SK-N-SH (cell line): ENCODE measurements at regions not wholly inside any gene's neighbourhood (a gene's known extent, or its start where the extent isn't known, plus 50 kb on each side); places are given as distances from the start of the nearest gene placed in this dataset.

Experiments
- CTCF ChIA-PET: fragments of 300-600, 350-600 bp; formaldehyde crosslinking; extraction: SDS; loops from one replicate; lab custom pipeline; 2021; lab: Yijun Ruan, JAX
- POLR2A ChIA-PET: fragments of 350-600 bp; sonication (Branson Sonifier 250); formaldehyde crosslinking; extraction: SDS; loops from one replicate; lab custom pipeline; 2020; ENCODE audit warnings: antibody characterized with exemption, inconsistent platforms; lab: Yijun Ruan, JAX
- DNase-seq: peaks from one replicate; pipeline ENCODE4 v3.0.0; 2012
- H2AFZ ChIP-seq: fragments of 200-600 bp; sonication (generic); 2 replicates; pipeline ENCODE4 v1.8.1; 2016; ENCODE audit warnings: antibody characterized with exemption, mild to moderate bottlenecking, low read depth
- H3F3A ChIP-seq: fragments of 200-600 bp; sonication (generic); replicated peaks from 2 replicates; pipeline ENCODE3; 2016; ENCODE audit warnings: antibody characterized with exemption, mild to moderate bottlenecking; ENCODE audit not compliant: insufficient read depth
- H3K27ac ChIP-seq, 2 experiments: fragments of 200-500 bp in 1 of 2; fragments of 200-600 bp in 1 of 2; sonication (Bioruptor generic) in 1 of 2; sonication (generic), shearing (Covaris generic) in 1 of 2; 2 replicates each; pipeline versions ENCODE4 v1.5.1 to v1.6.1; 2014 to 2016; ENCODE audit warnings: low read depth in 2 of 2, inconsistent platforms in 1 of 2, low read length in 1 of 2, mild to moderate bottlenecking in 1 of 2, mixed read lengths in 1 of 2
- H3K27me3 ChIP-seq: fragments of 200-600 bp; sonication (generic), shearing (Covaris generic); 2 replicates; pipeline ENCODE4 v1.6.1; 2016; ENCODE audit warnings: mixed run types; ENCODE audit not compliant: insufficient read depth
- H3K36me3 ChIP-seq, 2 experiments: fragments of 200-500 bp in 1 of 2; fragments of 200-600 bp in 1 of 2; sonication (Bioruptor generic) in 1 of 2; sonication (generic) in 1 of 2; replicated peaks in 1 of 2; 2 replicates each; pipeline versions ENCODE3 to v1.5.1; 2014 to 2016; ENCODE audit warnings: low read length in 1 of 2, mild to moderate bottlenecking in 1 of 2; ENCODE audit not compliant: insufficient read depth in 2 of 2, control insufficient read depth in 1 of 2
- H3K4me1 ChIP-seq, 2 experiments: fragments of 200-500 bp in 1 of 2; fragments of 200-600 bp in 1 of 2; sonication (Bioruptor generic) in 1 of 2; sonication (generic), shearing (Covaris generic) in 1 of 2; 2 replicates each; pipeline versions ENCODE4 v1.5.1 to v1.6.1; 2014 to 2016; ENCODE audit warnings: low read depth in 1 of 2, low read length in 1 of 2, mixed run types in 1 of 2; ENCODE audit not compliant: insufficient read depth in 2 of 2, control insufficient read depth in 1 of 2
- H3K4me2 ChIP-seq: fragments of 200-600 bp; sonication (generic), shearing (Covaris generic); 2 replicates; pipeline ENCODE4 v1.6.1; 2017; ENCODE audit warnings: mixed run types
- H3K4me3 ChIP-seq, 2 experiments: fragments of 200-500 bp in 1 of 2; fragments of 200-600 bp in 1 of 2; sonication (Bioruptor generic) in 1 of 2; sonication (generic), shearing (Covaris generic) in 1 of 2; 2 replicates each; pipeline versions ENCODE4 v1.5.1 to v1.8.1; 2014 to 2016; ENCODE audit warnings: low read depth in 2 of 2, inconsistent platforms in 1 of 2, low read length in 1 of 2, mild to moderate bottlenecking in 1 of 2, mixed read lengths in 1 of 2, moderate library complexity in 1 of 2
- H3K79me2 ChIP-seq: fragments of 200-600 bp; sonication (generic); 2 replicates; pipeline ENCODE4 v1.8.1; 2017; ENCODE audit warnings: mild to moderate bottlenecking; ENCODE audit not compliant: insufficient read depth
- H3K9ac ChIP-seq: fragments of 200-600 bp; sonication (generic); 2 replicates; pipeline ENCODE4 v1.6.1; 2017; ENCODE audit warnings: mixed run types
- H3K9me2 ChIP-seq: fragments of 200-600 bp; sonication (generic); 2 replicates; pipeline ENCODE4 v1.6.1; 2017; ENCODE audit warnings: mixed run types
- H3K9me3 ChIP-seq: fragments of 200-600 bp; sonication (generic); 2 replicates; pipeline ENCODE4 v1.6.1; 2017; ENCODE audit warnings: mixed run types, mild to moderate bottlenecking, moderate library complexity
- H4K20me1 ChIP-seq: fragments of 200-600 bp; sonication (generic); 2 replicates; pipeline ENCODE4 v1.6.1; 2017; ENCODE audit warnings: mild to moderate bottlenecking, mixed run types; ENCODE audit not compliant: insufficient read depth
- CHD2 ChIP-seq: fragments of 150-350 bp; IDR thresholded peaks from 2 replicates; pipeline ENCODE4 v1.6.1; 2018; ENCODE audit warnings: low read length; ENCODE audit not compliant: partially characterized antibody
- ELF1 ChIP-seq: IDR thresholded peaks from 2 replicates; pipeline ENCODE4 v1.4.0; 2012
- EZH2phosphoT487 ChIP-seq: fragments of 200-600 bp; sonication (generic); IDR thresholded peaks from 2 replicates; pipeline ENCODE4 v1.6.1; 2017; ENCODE audit warnings: low read depth, mixed run types, mild to moderate bottlenecking, antibody characterized with exemption, moderate library complexity, borderline replicate concordance
- FOSL2 ChIP-seq: IDR thresholded peaks from 2 replicates; pipeline ENCODE4 v1.4.0; 2012; ENCODE audit warnings: low read depth, mild to moderate bottlenecking, moderate library complexity, borderline replicate concordance
- FOXJ3 ChIP-seq: sonication (generic); formaldehyde crosslinking; IDR thresholded peaks from 2 replicates; pipeline ENCODE4 v1.5.1; 2020; ENCODE audit warnings: mild to moderate bottlenecking, missing genetic modification reagents
- FOXM1 ChIP-seq: IDR thresholded peaks from 2 replicates; pipeline ENCODE4 v1.4.0; 2012; ENCODE audit warnings: low read depth, mild to moderate bottlenecking
- GATA2 ChIP-seq: sonication (generic); formaldehyde crosslinking; IDR thresholded peaks from 2 replicates; pipeline ENCODE4 v1.5.0; 2020; ENCODE audit warnings: mild to moderate bottlenecking, missing genetic modification reagents
- JUND ChIP-seq: IDR thresholded peaks from 2 replicates; pipeline ENCODE4 v1.4.0; 2012
- MAX ChIP-seq: IDR thresholded peaks from 2 replicates; pipeline ENCODE4 v1.4.0; 2012; ENCODE audit warnings: low read depth
- MEF2A ChIP-seq: IDR thresholded peaks from 2 replicates; pipeline ENCODE4 v1.4.0; 2012; ENCODE audit warnings: low read depth, borderline replicate concordance
- MXI1 ChIP-seq: IDR thresholded peaks from 2 replicates; pipeline ENCODE4 v1.6.1; 2012; ENCODE audit warnings: mild to moderate bottlenecking, low read depth, low read length, improper control_type of control experiment
- NFIC ChIP-seq: IDR thresholded peaks from 2 replicates; pipeline ENCODE4 v1.4.0; 2012; ENCODE audit warnings: borderline replicate concordance
- POLR2AphosphoS5 ChIP-seq: IDR thresholded peaks from 2 replicates; pipeline ENCODE4 v1.6.1; 2012; ENCODE audit warnings: low read depth, low read length
- RAD21 ChIP-seq: IDR thresholded peaks from 2 replicates; pipeline ENCODE4 v1.6.1; 2012; ENCODE audit warnings: mild to moderate bottlenecking, low read length
- RCOR1 ChIP-seq: fragments of 150-350 bp; IDR thresholded peaks from 2 replicates; pipeline ENCODE4 v1.6.1; 2017; ENCODE audit warnings: antibody characterized with exemption, low read length
- RFX5 ChIP-seq: IDR thresholded peaks from 2 replicates; pipeline ENCODE4 v1.6.1; 2012; ENCODE audit warnings: mild to moderate bottlenecking, improper control_type of control experiment, low read length
- RXRA ChIP-seq: IDR thresholded peaks from 2 replicates; pipeline ENCODE4 v1.4.0; 2012; ENCODE audit warnings: low read depth, mild to moderate bottlenecking, borderline replicate concordance
- SIN3A ChIP-seq: IDR thresholded peaks from 2 replicates; pipeline ENCODE4 v1.6.1; 2012; ENCODE audit warnings: low read depth, mild to moderate bottlenecking, low read length, moderate library complexity, borderline replicate concordance
- TAF1 ChIP-seq: IDR thresholded peaks from 2 replicates; pipeline ENCODE4 v1.6.1; 2012; ENCODE audit warnings: low read depth, mild to moderate bottlenecking, low read length, moderate library complexity, borderline replicate concordance
- TCF12 ChIP-seq: IDR thresholded peaks from 2 replicates; pipeline ENCODE4 v1.4.0; 2012
- TEAD4 ChIP-seq: IDR thresholded peaks from 2 replicates; pipeline ENCODE4 v1.4.0; 2012; ENCODE audit warnings: mild to moderate bottlenecking, borderline replicate concordance; ENCODE audit not compliant: insufficient read depth
- USF2 ChIP-seq: fragments of 150-350 bp; IDR thresholded peaks from 2 replicates; pipeline ENCODE4 v1.6.1; 2017; ENCODE audit warnings: antibody characterized with exemption, low read length, low read depth, borderline replicate concordance
- WGBS: methylation state at CpG from one replicate; pipeline ENCODE4 v1.1.6; 2017; ENCODE audit warnings: low lambda C conversion rate; 5-methylcytosine and 5-hydroxymethylcytosine counted together

GRCh38 chrX:8916697-8917096 is 115.5 kb upstream of the FAM9A start:
- Histone ChIP-seq H3K4me1 (no peaks in the 10 kb centered on the region), H3K79me2 (no peaks in the 10 kb centered on the region), H3F3A (no peaks in the 10 kb centered on the region), H4K20me1 (no peaks in the 10 kb centered on the region), H3K27ac (no peak overlapping the region), H3K9me2 (no peaks in the 10 kb centered on the region), H3K27me3 (no peaks in the 10 kb centered on the region), H3K4me2 (no peak overlapping the region), H3K4me3 (no peak overlapping the region), H3K36me3 (no peaks in the 10 kb centered on the region), H3K9me3 (no peaks in the 10 kb centered on the region), H2AFZ (no peak overlapping the region), H3K9ac (no peak overlapping the region)
- WGBS = 7% methylated on average over 1 of the region's 1 CpG
- CTCF ChIA-PET = no interaction called here
- no peak for DNase-seq
- TF ChIP-seq CHD2 (no peak), POLR2AphosphoS5 (no peak), RAD21 (no peak), FOXM1 (no peak), RXRA (no peak), GATA2 (CRISPR knock-in tag) (no peak)
- POLR2A ChIA-PET = no interaction called here

- ChIA-PET CTCF (no interaction called here), POLR2A (no interaction called here)
- Histone ChIP-seq H3K27me3 (no peaks in the 10 kb centered on the region), H3K79me2 (no peaks in the 10 kb centered on the region), H3K27ac (no peak overlapping the region), H3F3A (no peaks in the 10 kb centered on the region), H3K36me3 (no peaks in the 10 kb centered on the region), H4K20me1 (no peaks in the 10 kb centered on the region), H3K9ac (no peak overlapping the region), H3K9me3 (no peaks in the 10 kb centered on the region), H2AFZ (no peak overlapping the region)
- WGBS = 20% methylated on average over 4 of the region's 4 CpGs
- DNase-seq = no peak
- TF ChIP-seq FOXJ3 (CRISPR knock-in tag) (no peak), RAD21 (no peak), TCF12 (no peak), FOSL2 (no peak), MAX (no peak), ELF1 (no peak), GATA2 (CRISPR knock-in tag) (no peak), NFIC (no peak)
- TF ChIP-seq, all 33 proteins: peak for 0
- H3K4me3 ChIP-seq = no peak overlapping the region
- no peak overlapping the region for H3K4me2 ChIP-seq
- no peaks in the 10 kb centered on the region for H3K4me1 ChIP-seq
- H3K9me2 ChIP-seq = no peaks in the 10 kb centered on the region
Observed at GRCh38 chrX:8914681-8915080, 113.5 kb upstream of the FAM9A start.

- no peaks in the 10 kb centered on the region for H4K20me1 ChIP-seq
- ChIA-PET POLR2A (no interaction called here), CTCF (no interaction called here)
- H3K9ac ChIP-seq = no peak overlapping the region
- no peak overlapping the region for H3K4me3 ChIP-seq
- no peak overlapping the region for H3K27ac ChIP-seq
- H3K27me3 ChIP-seq = no peaks in the 10 kb centered on the region
- no peaks in the 10 kb centered on the region for H3K79me2 ChIP-seq
- H3K9me3 ChIP-seq = no peaks in the 10 kb centered on the region
- 13% methylated on average over 6 of the region's 6 CpGs for WGBS
- no peaks in the 10 kb centered on the region for H3K9me2 ChIP-seq
- no peaks in the 10 kb centered on the region for H3F3A ChIP-seq
- no peak overlapping the region for H3K4me2 ChIP-seq
- H2AFZ ChIP-seq = no peak overlapping the region
- DNase-seq = no peak
- no peaks in the 10 kb centered on the region for H3K4me1 ChIP-seq
- H3K36me3 ChIP-seq = no peaks in the 10 kb centered on the region
- no peak for TF ChIP-seq MEF2A
- no peak for TF ChIP-seq EZH2phosphoT487
- TF ChIP-seq RFX5 = no peak
- no peak for TF ChIP-seq TEAD4
- TF ChIP-seq TCF12 = no peak
- TF ChIP-seq USF2 = no peak
- no peak for TF ChIP-seq FOXM1
- TF ChIP-seq RAD21 = no peak
- no peak for TF ChIP-seq TAF1
- no peak for TF ChIP-seq SIN3A
- TF ChIP-seq JUND = no peak
- TF ChIP-seq RCOR1 = no peak
- TF ChIP-seq MXI1 = no peak
Observed at GRCh38 chrX:8913655-8914409, 112.6 kb upstream of the FAM9A start.
